GM21825 (cell line): ENCODE measurements at regions not wholly inside any gene's neighbourhood (a gene's known extent, or its start where the extent isn't known, plus 50 kb on each side); places are given as distances from the start of the nearest gene placed in this dataset.
"Not testable (repeated sequence)": the region's sequence is repeated elsewhere in the genome, so short reads cannot be mapped to it uniquely, and the experiment has no call there.

ENCODE experiments used
- ATAC-seq: cut with Tn5 transposase; IDR thresholded peaks from one replicate; pipeline ENCODE4 v1.9.1; 2021; ENCODE audit warnings: mild to moderate bottlenecking, moderate library complexity; ENCODE audit not compliant: unreplicated experiment

- no peak for ATAC-seq
Measured at GRCh38 chr7:89770161-89770560, 384.1 kb upstream of the STEAP1 start.

DNA sequence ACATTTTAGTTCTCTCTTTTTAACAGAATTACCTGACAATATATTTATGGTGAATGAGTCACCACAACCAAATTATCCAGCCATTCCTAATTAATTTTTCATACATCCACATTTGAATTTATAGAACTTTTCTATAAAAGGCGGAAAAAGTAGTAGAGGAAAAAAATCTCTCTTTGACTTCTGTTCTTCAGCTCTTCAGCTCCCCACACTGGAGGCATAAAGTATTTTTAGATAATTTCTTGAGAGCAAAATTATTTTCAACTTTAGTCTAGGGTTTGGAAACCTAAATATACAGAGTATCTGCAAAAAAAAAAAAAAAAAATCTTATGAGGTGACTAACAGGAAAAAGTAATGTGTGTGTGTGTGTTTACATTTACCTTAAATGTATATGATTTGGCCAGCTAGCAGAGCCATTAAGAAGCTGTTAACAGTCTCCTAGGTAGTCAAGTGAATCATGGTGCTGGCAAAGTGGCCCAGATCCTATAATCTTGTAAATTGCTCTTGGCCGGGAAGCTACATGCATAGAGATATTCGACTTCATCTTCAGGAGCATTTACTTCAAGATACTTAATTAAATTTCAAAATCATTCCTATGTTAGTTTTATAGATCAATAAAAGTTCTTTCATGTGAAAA lies 383.1 kb upstream of the STEAP1 start:
- ATAC-seq: no peak

DNA sequence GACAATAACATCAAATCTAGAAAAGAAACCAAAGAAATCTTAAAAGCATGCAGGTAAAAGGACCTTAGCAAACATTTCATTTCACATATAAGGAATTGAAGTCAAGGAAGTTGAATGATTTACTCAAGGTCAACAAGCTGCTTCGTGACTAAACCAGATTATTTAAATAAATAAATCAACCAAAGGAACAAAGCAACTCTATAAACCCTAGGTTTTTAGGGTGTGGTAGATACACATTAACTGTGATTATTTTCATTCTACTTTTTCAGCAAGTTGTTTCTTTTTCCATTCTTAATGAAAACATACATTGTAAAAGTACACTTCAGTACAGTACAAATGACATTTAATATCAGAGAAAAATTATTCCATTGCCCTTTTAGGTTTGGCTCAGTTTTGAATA lies 382.0 kb upstream of the STEAP1 start:
- no peak for ATAC-seq

- ATAC-seq: no peak
Measured at GRCh38 chr7:89773611-89774010, 380.7 kb upstream of the STEAP1 start.

DNA sequence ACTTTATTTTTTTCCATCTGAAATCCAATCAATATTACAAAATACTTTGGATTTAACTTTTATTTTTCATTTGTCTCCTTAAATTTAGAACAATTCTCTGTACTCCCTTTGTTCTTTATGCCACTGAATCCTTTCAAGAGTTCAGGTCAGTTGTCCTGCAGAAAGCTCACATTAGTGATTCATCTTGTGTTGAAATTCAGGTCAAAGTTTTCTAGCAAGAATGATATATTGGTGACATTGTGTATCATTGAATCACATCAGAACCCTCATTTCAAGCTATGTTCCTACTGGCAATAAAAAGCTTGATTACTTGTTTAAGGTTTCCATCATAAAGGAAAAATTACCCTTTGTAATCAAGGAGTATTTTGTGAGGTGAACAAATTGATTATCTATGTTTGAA lies 378.8 kb upstream of the STEAP1 start:
- ATAC-seq: no peak

DNA sequence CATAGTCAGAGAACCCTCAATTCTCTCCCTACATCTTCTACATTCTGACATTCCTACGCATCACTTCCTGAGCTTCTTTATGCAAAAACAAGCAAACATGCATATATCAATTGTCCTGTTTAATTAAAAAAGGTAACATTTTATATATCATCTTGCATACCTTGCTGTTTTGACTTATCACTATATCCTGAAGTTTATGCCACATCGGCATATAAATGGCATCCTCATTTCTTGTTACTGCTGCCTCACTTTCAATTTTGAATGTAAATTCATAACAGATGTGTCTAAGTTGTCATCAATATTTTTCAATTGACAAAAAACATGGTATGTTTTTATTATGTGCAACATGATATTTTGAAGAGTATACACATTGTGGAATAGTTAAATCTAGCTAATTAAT lies 377.3 kb upstream of the STEAP1 start:
- no peak for ATAC-seq

GRCh38 chr7:89777499-89777898 lies 376.8 kb upstream of the STEAP1 start:
- no peak for ATAC-seq

GRCh38 chr7:89780291-89780690 lies 374.0 kb upstream of the STEAP1 start:
- ATAC-seq: no peak

DNA sequence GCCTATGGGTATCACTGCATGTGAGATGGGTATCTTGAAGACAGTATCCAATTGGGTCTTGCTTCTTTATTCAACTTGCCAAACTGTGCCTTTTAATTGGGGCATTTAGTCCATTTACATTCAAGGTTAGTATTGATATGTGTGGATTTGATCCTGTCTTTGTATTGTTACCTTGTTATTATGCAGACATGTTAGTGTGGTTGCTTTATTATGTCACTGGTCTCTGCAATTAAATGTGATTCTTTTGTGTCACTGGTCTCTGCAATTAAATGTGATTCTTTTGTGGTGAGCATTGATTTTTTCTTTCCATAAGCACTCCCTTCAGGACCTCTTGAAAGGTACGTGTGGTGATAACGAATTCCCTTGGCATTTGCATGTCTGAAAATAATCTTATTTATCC lies 357.8 kb upstream of the STEAP1 start:
- ATAC-seq: no peak

- no peak for ATAC-seq
Measured at GRCh38 chr7:89797965-89798598, 356.2 kb upstream of the STEAP1 start.

- ATAC-seq: no peak
Measured at GRCh38 chr7:89798599-89798996, 355.7 kb upstream of the STEAP1 start.

- ATAC-seq: no peak
Measured at GRCh38 chr7:89800761-89801160, 353.5 kb upstream of the STEAP1 start.

- ATAC-seq: no peak
Measured at GRCh38 chr7:89809291-89809690, 345.0 kb upstream of the STEAP1 start.

DNA sequence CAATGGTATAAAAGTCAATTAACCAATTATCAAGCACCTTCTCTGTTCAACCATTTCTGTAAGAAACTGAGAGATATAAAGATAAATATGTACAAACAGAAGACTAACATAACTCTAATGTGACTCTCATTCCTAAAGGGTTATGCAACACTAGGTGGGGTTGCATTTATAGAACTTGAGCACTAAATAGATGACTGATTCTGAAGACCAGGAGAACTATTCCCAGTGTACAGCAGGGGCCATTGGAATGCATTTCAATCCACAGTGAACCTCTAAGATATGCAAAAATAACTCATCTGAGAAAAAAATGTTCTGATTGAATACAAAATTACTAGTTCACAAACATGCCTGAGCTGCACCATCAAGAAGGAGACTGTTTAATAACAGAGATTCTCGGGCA lies 341.2 kb upstream of the STEAP1 start:
- ATAC-seq: no peak

DNA sequence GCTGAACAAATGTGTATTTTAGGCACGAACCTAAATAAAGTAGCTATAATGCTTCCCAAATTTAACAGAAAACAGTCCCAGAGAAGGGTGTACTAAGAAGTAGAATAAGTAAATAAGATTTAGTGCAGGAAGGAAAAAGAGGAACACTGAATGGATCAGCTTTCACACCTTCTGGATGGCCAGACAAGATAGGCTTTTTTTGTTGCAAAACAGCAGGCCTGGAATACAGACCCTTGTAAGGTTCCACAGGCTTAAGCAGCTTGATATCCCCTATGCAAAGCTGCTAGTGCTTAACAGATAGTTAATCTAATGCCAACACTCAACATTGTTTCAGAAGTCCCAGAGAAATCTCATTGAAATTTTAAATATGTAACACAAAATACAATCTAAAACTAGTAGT lies 328.1 kb upstream of the STEAP1 start:
- no peak for ATAC-seq

DNA sequence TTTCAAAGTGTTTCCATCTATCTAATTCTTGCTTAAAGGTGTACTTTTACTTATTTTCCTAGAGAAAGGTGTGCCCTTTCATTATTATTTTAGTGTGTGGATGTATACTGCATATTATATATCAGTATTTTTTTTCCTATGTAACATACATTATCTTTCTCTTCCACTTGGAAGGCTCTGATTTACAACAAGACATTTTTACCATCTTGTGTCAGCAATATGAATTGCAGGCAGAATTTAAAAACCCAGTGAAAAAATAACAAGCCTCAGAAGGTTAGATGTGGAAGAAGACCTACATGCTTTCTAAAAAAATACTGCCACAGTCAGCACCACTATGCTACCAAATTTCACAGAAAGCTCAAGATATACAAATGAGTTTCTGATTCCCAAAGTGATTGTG lies 327.7 kb upstream of the STEAP1 start:
- no peak for ATAC-seq

DNA sequence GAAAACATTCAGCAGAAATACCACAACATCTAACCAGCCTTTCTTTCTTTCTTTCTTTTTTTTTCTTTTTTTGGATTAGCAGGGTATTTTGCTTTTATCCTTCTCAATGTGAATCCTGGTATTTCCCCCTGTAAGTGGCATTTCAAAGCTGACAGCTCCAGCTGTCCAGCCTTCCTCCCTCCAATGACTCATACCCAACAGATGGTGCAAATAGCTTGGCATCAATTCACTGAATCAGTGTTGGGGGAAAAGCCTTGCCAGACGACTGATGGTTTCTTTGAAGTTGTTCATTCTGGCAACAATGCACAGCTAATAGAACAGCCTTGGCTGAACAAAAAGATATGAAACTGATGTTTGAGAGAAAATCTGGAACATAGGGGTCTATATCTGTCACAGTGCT lies 316.8 kb upstream of the STEAP1 start:
- no peak for ATAC-seq

GRCh38 chr7:89839329-89839728 lies 314.9 kb upstream of the STEAP1 start:
- ATAC-seq: no peak

GRCh38 chr7:89845952-89846351 lies 308.3 kb upstream of the STEAP1 start:
- no peak for ATAC-seq

DNA sequence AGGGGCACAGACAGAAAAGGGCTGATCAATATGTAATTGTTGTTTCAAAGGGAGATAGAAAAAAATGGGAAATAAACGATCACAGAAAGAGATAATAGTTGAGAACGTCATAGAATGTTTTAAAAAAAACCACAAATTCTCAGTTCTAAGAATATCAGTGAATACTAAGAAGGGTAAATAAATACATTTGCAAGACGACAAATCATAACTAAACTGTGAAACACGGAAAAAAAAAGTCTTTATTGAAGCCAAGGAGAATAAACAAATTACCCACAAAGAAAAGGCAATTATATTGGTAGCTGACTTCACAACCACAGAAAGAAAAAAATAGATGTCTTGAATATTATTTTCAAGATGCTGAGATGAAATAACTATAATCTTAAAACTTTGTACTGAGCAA lies 305.2 kb upstream of the STEAP1 start:
- no peak for ATAC-seq

DNA sequence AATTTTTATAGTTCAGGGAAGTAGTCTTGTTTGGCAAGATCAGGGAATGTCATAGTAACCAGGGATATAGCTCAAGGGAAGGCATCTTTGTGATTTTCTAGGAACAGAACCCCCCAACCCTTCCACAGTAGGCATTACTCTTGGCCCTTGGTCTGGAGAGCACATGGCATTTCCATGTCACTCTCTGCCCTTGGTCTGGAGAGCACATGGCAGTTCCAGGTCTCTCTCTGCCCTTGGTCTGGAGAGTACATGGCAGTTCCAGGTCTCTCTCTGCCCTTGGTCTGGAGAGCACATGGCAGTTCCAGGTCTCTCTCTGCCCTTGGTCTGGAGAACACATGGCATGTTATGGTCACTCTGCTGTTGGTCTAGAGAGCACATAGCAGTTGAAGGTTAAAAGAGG lies 297.2 kb upstream of the STEAP1 start:
- ATAC-seq: not testable (repeated sequence)

DNA sequence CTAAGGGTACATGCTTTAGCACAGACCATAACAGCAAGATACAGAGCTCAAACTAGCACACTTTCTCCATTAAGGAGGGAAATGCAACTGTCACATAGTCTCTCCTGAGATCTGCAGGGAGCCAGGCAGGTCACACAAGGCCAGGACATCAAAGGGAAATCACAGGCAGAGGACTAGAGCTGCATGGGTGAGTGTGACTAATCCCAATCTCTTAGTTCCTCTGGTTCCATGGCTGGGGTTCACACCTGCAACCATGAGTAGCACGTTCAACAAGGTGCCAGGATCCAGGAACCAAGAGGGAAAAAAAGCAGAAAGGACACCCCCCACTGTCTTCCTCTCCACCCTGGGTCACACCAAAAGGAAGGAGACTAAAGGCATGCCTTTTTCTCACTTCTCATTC lies 296.5 kb upstream of the STEAP1 start:
- no peak for ATAC-seq

GRCh38 chr7:89887489-89887888 lies 266.8 kb upstream of the STEAP1 start:
- no peak for ATAC-seq
